Activated CD8-positive, alpha-beta T cell treated with anti-CD3 and anti-CD28 coated beads, Interleukin-2, amount 10 ng/mL, durations not matched to agents 7 days and 5 days (primary cell): ENCODE measurements at regions not wholly inside any gene's neighbourhood (a gene's known extent, or its start where the extent isn't known, plus 50 kb on each side); places are given as distances from the start of the nearest gene placed in this dataset.
"Not testable (repeated sequence)": the region's sequence is repeated elsewhere in the genome, so short reads cannot be mapped to it uniquely, and the experiment has no call there.

Experiments
- ATAC-seq: fragments of 150-1000 bp; cut with Tn5 transposase; one replicate; pipeline ENCODE4 v1.10.0; 2021; ENCODE audit warnings: moderate library complexity
- CTCF ChIA-PET: fragments of 350-600 bp; sonication (Branson Sonifier 250); formaldehyde crosslinking; loops from one replicate; lab custom pipeline; 2021; ENCODE audit warnings: antibody characterized with exemption; lab: Charles Lee
- POLR2A ChIA-PET: fragments of 350-600 bp; sonication (Branson Sonifier 250); formaldehyde crosslinking; loops from one replicate; lab custom pipeline; 2021; ENCODE audit warnings: antibody characterized with exemption; lab: Charles Lee
- DNase-seq: peaks from one replicate; pipeline ENCODE4 v3.0.0-alpha.2; 2020
- H3K27ac Mint-ChIP-seq: one replicate; pipeline ENCODE4 v1.8.0; 2021; ENCODE audit warnings: mild to moderate bottlenecking, mixed read lengths
- H3K27me3 Mint-ChIP-seq: one replicate; pipeline ENCODE4 v1.8.0; 2021; ENCODE audit warnings: low read depth, mixed read lengths
- H3K36me3 Mint-ChIP-seq: one replicate; pipeline ENCODE4 v1.8.0; 2021; ENCODE audit warnings: low read depth, mixed read lengths
- H3K4me1 Mint-ChIP-seq: one replicate; pipeline ENCODE4 v1.8.0; 2021; ENCODE audit warnings: low read depth, mixed read lengths
- H3K4me3 Mint-ChIP-seq: one replicate; pipeline ENCODE4 v1.8.0; 2021; ENCODE audit warnings: mild to moderate bottlenecking, mixed read lengths
- H3K9me3 Mint-ChIP-seq: one replicate; pipeline ENCODE4 v1.8.0; 2022; ENCODE audit warnings: mixed read lengths; ENCODE audit not compliant: insufficient read depth

- no peak overlapping the region for H3K27ac Mint-ChIP-seq
- ATAC-seq (no peak), DNase-seq (no peak)
- ChIA-PET POLR2A (no interaction called here), CTCF (no interaction called here)
- H3K9me3 Mint-ChIP-seq: no peaks in the 10 kb centered on the region
- no peak overlapping the region for H3K4me3 Mint-ChIP-seq
- H3K36me3 Mint-ChIP-seq: no peaks in the 10 kb centered on the region
- no peaks in the 10 kb centered on the region for H3K4me1 Mint-ChIP-seq
- H3K27me3 Mint-ChIP-seq: no peaks in the 10 kb centered on the region
Measured at GRCh38 chrX:121761845-121762244, 714.4 kb downstream of the GLUD2 start.

GRCh38 chrX:121763671-121764070 lies 716.3 kb downstream of the GLUD2 start:
- Mint-ChIP-seq H3K27me3 (no peaks in the 10 kb centered on the region), H3K27ac (no peak overlapping the region), H3K4me3 (no peak overlapping the region), H3K4me1 (no peaks in the 10 kb centered on the region), H3K9me3 (no peaks in the 10 kb centered on the region), H3K36me3 (no peaks in the 10 kb centered on the region)
- ChIA-PET POLR2A (no interaction called here), CTCF (no interaction called here)
- DNase-seq (no peak), ATAC-seq (no peak)

DNA sequence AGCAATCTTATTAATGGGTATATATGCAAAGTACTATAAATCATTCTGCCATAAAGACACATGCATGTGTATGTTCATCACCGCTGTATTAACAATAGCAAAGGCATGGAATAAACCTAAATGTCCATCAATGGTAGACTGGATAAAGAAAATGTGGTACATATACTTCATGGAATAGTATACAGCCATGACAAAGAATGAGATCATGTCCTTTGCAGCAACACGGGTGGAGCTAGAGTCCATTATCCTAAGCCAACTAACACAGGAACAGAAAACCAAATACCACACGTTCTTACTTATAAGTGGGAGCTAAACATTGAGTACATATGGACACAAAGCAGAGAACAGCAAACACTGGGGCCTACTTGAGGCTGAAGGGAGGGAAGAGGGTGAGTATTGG lies 720.8 kb downstream of the GLUD2 start:
- H3K4me1 Mint-ChIP-seq, ATAC-seq, H3K4me3 Mint-ChIP-seq, H3K9me3 Mint-ChIP-seq, H3K27ac Mint-ChIP-seq, DNase-seq, POLR2A ChIA-PET, H3K36me3 Mint-ChIP-seq, CTCF ChIA-PET, H3K27me3 Mint-ChIP-seq: not testable (repeated sequence)

DNA sequence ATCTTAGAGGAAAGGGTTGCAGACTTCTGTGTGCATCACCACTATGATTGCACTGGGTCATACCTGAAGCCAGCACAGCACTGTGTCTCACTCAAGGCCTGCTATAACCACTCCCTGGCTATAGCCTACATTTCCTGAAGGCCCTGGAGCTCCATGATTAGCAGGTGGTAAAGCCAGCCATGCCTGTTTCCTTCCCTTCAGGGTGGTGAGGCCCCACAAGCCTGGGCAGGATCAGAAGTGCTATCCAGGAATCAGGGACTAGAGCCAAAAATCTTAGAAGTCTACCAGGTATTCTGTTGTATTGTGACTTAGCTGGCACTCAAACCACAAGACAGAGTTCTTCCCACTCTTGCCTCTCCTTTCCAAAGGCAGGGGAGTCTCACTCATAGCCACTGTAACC lies 734.6 kb downstream of the GLUD2 start:
- H3K9me3 Mint-ChIP-seq: no peaks in the 10 kb centered on the region
- DNase-seq (no peak), ATAC-seq (no peak)
- no peaks in the 10 kb centered on the region for H3K36me3 Mint-ChIP-seq
- ChIA-PET POLR2A (no interaction called here), CTCF (no interaction called here)
- no peaks in the 10 kb centered on the region for H3K27me3 Mint-ChIP-seq
- H3K4me1 Mint-ChIP-seq: no peaks in the 10 kb centered on the region
- H3K27ac Mint-ChIP-seq: no peak overlapping the region
- no peak overlapping the region for H3K4me3 Mint-ChIP-seq

DNA sequence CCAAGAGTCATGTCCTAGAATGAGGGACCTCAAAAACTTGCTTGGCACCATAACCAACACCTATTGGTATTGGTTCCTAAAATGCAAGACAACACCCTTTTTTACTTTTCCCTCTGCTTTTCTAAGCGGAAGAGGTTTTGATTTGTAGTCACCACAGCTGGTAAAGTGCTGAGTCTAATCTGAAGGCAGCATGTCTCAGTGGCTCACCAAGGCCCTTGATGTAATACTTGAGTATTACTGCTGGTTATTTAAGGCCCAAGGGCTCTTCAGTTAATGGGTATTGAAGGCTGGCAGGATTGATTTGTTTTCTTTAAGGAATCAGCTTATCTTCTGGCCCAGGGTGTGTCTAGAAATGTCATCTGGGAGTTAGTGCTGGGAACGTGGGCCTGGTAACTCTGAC lies 735.1 kb downstream of the GLUD2 start:
- no peak for DNase-seq
- no peaks in the 10 kb centered on the region for H3K27me3 Mint-ChIP-seq
- ChIA-PET POLR2A (no interaction called here), CTCF (no interaction called here)
- H3K36me3 Mint-ChIP-seq: no peaks in the 10 kb centered on the region
- H3K4me1 Mint-ChIP-seq: no peaks in the 10 kb centered on the region
- H3K4me3 Mint-ChIP-seq: no peak overlapping the region
- H3K27ac Mint-ChIP-seq: no peak overlapping the region
- no peaks in the 10 kb centered on the region for H3K9me3 Mint-ChIP-seq
- no peak for ATAC-seq

DNA sequence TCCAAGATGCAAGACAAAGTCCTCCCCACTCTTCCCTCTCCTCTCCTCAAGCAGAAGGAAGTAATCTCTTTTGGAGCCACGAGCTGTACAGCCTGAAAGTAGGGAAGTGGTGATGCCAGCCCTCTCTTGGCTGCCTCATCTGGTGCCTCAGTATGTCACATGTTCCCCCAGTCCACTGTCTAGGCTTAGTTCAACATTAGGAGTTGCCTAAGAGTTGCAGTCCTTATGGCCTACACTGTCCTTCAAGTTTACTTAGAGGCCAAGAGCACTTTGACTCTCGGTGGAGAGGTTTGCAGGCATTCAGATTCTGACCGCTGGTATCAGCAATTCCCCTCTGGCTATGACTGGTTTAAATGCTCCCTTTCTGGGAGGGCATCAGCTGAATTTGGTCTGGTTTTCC lies 735.6 kb downstream of the GLUD2 start:
- H3K36me3 Mint-ChIP-seq: no peaks in the 10 kb centered on the region
- ChIA-PET POLR2A (no interaction called here), CTCF (no interaction called here)
- ATAC-seq: no peak
- H3K9me3 Mint-ChIP-seq: no peaks in the 10 kb centered on the region
- no peak for DNase-seq
- no peak overlapping the region for H3K27ac Mint-ChIP-seq
- H3K4me3 Mint-ChIP-seq: no peak overlapping the region
- H3K27me3 Mint-ChIP-seq: no peaks in the 10 kb centered on the region
- no peaks in the 10 kb centered on the region for H3K4me1 Mint-ChIP-seq

DNA sequence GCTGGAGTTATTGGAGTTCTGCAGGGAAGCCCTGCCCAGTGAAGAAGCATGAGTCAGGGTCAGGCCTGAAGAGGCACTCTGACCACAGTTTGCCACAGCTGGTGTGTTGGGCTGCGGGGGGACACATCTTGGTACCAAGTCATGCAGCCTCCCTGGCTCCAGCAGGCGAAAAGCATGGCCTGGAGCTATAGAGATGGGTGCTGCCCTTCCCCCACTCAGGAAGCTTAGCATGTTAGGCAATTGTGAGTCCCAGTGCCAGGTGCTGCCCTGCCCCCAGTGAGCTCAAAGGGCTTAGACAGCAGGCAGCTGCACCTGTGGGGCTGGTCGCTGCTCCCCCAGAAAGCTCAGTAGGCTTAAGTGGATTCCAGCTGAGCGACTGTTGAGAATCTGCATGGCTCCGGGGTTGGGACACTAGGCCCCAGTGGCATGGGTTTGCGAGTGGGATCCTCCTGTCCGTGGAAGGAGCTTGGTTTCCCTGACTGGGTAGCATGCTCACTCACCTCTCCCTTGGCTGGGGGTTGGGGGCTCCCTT lies 755.5 kb downstream of the GLUD2 start:
- no peak for ATAC-seq
- POLR2A ChIA-PET: no interaction called here
- Mint-ChIP-seq H3K4me3 (no peak overlapping the region), H3K4me1 (no peaks in the 10 kb centered on the region), H3K27me3 (no peaks in the 10 kb centered on the region), H3K27ac (no peak overlapping the region), H3K9me3 (no peaks in the 10 kb centered on the region), H3K36me3 (no peaks in the 10 kb centered on the region)
- CTCF ChIA-PET: no interaction called here
- DNase-seq: no peak

GRCh38 chrX:121823406-121823805 lies 776.0 kb downstream of the GLUD2 start:
- H3K4me3 Mint-ChIP-seq: no peak overlapping the region
- DNase-seq (no peak), ATAC-seq (no peak)
- CTCF ChIA-PET: no interaction called here
- no peaks in the 10 kb centered on the region for H3K9me3 Mint-ChIP-seq
- H3K36me3 Mint-ChIP-seq: no peaks in the 10 kb centered on the region
- no peak overlapping the region for H3K27ac Mint-ChIP-seq
- no peaks in the 10 kb centered on the region for H3K4me1 Mint-ChIP-seq
- H3K27me3 Mint-ChIP-seq: no peaks in the 10 kb centered on the region
- POLR2A ChIA-PET: no interaction called here

GRCh38 chrX:121831601-121832000 lies 784.2 kb downstream of the GLUD2 start:
- Mint-ChIP-seq H3K9me3 (no peaks in the 10 kb centered on the region), H3K27ac (no peak overlapping the region), H3K36me3 (no peaks in the 10 kb centered on the region), H3K4me3 (no peak overlapping the region), H3K27me3 (no peaks in the 10 kb centered on the region), H3K4me1 (no peaks in the 10 kb centered on the region)
- ATAC-seq (no peak), DNase-seq (no peak)
- ChIA-PET CTCF (no interaction called here), POLR2A (no interaction called here)

DNA sequence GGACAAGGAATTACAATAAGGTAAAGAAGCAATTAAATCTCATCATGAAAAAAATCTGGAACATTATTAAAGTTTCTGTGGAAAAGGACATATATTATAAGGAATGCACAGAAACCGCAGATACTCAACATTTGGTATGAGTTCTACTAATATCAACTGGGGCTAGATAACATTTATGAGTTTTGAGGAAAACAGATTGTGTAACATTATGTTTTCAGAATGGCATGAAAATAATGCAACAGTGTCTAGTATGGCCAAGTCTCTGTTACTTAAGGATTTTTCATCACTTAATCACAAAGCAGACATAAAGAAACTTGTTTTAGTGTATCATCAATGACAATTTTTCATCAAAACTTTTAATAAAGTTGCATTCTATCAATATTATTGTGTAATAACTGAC lies 785.0 kb downstream of the GLUD2 start:
- DNase-seq (no peak), ATAC-seq (no peak)
- Mint-ChIP-seq H3K9me3 (no peaks in the 10 kb centered on the region), H3K4me3 (no peak overlapping the region), H3K27me3 (no peaks in the 10 kb centered on the region), H3K4me1 (no peaks in the 10 kb centered on the region), H3K27ac (no peak overlapping the region), H3K36me3 (no peaks in the 10 kb centered on the region)
- ChIA-PET CTCF (no interaction called here), POLR2A (no interaction called here)

DNA sequence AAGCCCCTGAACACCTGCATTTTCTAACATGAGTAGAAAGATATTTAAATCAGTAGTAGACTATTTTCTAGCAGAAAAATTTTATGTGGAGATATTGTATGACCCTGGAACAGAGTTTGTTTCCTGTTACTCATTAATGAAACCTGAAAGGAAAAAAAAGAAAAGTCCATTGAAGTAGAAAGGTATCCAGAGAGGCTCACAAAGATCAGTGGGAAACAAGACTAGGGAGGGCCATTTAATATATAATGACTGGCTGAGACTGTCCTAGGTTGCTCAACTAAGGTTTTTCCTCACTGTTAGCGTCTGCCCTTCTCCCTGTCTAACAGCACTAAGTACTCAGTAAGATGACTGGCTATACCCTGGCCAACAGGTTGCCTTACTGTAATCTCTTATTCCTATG lies 788.6 kb downstream of the GLUD2 start:
- ChIA-PET POLR2A (no interaction called here), CTCF (no interaction called here)
- Mint-ChIP-seq H3K27ac (no peak overlapping the region), H3K4me1 (no peaks in the 10 kb centered on the region), H3K9me3 (no peaks in the 10 kb centered on the region), H3K27me3 (no peaks in the 10 kb centered on the region), H3K36me3 (no peaks in the 10 kb centered on the region), H3K4me3 (no peak overlapping the region)
- ATAC-seq: no peak
- no peak for DNase-seq

DNA sequence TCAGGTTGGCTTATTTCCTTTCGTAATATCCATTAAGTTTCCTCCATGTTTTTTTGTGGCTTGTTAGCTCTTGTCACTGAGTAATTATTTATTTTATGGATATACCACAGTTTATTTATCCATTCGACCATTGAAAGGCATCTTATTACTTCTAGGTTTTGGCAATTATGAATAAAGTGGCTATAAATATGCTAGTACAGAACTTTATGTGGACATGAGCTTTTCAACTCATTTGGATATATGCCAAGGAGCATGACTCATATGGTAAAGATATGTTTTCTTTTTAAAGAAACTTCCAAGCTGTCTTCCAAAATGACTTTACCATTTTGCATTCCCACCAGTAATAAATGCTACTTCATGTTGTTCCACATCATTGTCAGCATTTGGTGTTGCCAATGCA lies 803.6 kb downstream of the GLUD2 start:
- no peaks in the 10 kb centered on the region for H3K9me3 Mint-ChIP-seq
- no peaks in the 10 kb centered on the region for H3K4me1 Mint-ChIP-seq
- ChIA-PET POLR2A (no interaction called here), CTCF (no interaction called here)
- DNase-seq: no peak
- no peak for ATAC-seq
- no peaks in the 10 kb centered on the region for H3K36me3 Mint-ChIP-seq
- H3K27ac Mint-ChIP-seq: no peak overlapping the region
- H3K4me3 Mint-ChIP-seq: no peak overlapping the region
- no peaks in the 10 kb centered on the region for H3K27me3 Mint-ChIP-seq

DNA sequence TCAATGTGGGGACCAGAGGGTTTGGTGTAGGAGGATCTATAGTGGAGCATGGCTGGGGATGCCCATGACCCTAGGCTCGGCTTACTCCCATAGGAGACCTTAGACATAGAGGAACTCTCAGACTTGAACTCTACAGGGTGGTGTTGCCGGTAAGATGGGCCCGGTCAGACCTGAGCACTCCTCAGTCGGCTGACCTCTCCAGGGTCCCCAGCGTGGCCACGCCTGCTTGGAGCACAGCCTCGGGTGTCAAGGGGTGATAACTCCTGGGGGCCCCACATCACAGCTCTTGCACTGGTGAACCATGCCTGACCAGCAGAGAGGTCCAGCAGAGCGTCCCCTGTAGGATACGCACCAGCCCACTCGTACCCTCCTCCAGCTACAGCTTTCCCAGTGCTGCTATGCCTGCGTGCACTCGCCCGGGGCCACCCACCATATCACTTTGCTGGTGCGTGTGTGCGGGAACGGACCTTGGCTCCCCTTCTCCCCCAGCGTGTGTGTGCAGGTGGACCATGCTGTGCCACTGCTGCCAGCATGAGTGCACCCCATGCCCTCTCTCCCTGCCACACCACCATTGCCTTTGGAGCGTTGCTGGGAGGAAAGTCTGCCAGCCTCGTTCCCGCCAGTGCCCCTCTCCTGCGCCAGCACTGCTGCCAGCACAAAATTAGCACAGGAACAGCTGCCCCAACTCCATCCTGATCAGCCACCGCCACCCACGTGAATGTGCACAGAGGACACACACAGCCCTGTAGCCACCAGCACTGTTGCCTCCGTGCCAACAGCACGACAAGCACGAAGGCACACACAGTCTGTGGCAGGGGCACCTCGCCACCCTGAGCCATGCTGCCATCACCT lies 806.6 kb downstream of the GLUD2 start:
- POLR2A ChIA-PET: no interaction called here

More for the DNA sequence above, 806.6 kb downstream of the GLUD2 start:
- H3K4me1 Mint-ChIP-seq: no peaks in the 10 kb centered on the region
- H3K9me3 Mint-ChIP-seq: no peaks in the 10 kb centered on the region
- H3K27me3 Mint-ChIP-seq: no peaks in the 10 kb centered on the region
- H3K36me3 Mint-ChIP-seq: no peaks in the 10 kb centered on the region
- no peak overlapping the region for H3K4me3 Mint-ChIP-seq
- no peak overlapping the region for H3K27ac Mint-ChIP-seq
- CTCF ChIA-PET: no interaction called here
- DNase-seq (no peak), ATAC-seq (no peak)
